Body of pancreas (tissue), 4 donors: ENCODE measurements at regions not wholly inside any gene's neighbourhood (a gene's known extent, or its start where the extent isn't known, plus 50 kb on each side); places are given as distances from the start of the nearest gene placed in this dataset.

Experiments
- CTCF ChIP-seq, 7 experiments: fragments of 450-650 bp in 4 of 7; fragments of 200-600 bp in 3 of 7; sonication (generic) in 3 of 7; IDR thresholded peaks; one replicate each; pipeline ENCODE4 v1.5.1; 2016 to 2019; ENCODE audit warnings: antibody characterized with exemption in 7 of 7
- POLR2A ChIP-seq, 3 donors: fragments of 450-650 bp; IDR thresholded peaks; one replicate each; pipeline ENCODE4 v1.6.1; 2016; ENCODE audit warnings: antibody characterized with exemption in 3 of 3, mild to moderate bottlenecking in 2 of 3

- TF ChIP-seq CTCF (IDR thresholded peaks at IDR 0.05), result no peak
- no peak for TF ChIP-seq POLR2A (IDR thresholded peaks at IDR 0.05)
These were observed 90.3 kb downstream of the TMEM168 start for GRCh38 chr7:112699725-112700513.
